ENCODE measurements at regions not wholly inside any gene's neighbourhood (a gene's known extent, or its start where the extent isn't known, plus 50 kb on each side); places are given as distances from the start of the nearest gene placed in this dataset.

GRCh38 chr2:239608723-239609122 lies 207.9 kb upstream of the HDAC4 start:
- DNase-seq, result no peak

DNA sequence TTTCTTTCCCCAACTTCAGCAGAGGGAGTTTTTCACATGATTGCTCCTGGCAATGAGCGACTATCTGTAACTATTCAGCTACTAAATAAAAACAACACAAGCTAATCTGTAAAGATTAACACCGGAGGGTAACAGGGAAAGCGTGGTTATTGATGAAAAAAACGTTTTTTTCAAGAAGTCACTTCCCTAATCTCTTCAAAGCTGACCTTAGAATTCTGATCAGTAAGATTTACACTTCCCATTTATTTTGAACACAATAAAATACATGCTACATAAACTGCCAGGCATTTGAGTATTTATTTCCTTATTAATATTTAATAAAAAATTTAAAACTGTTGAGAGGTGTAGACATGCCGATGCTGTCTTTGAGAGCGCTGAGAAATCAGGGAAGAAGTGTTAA lies 207.4 kb upstream of the HDAC4 start:
- no peak for DNase-seq

DNA sequence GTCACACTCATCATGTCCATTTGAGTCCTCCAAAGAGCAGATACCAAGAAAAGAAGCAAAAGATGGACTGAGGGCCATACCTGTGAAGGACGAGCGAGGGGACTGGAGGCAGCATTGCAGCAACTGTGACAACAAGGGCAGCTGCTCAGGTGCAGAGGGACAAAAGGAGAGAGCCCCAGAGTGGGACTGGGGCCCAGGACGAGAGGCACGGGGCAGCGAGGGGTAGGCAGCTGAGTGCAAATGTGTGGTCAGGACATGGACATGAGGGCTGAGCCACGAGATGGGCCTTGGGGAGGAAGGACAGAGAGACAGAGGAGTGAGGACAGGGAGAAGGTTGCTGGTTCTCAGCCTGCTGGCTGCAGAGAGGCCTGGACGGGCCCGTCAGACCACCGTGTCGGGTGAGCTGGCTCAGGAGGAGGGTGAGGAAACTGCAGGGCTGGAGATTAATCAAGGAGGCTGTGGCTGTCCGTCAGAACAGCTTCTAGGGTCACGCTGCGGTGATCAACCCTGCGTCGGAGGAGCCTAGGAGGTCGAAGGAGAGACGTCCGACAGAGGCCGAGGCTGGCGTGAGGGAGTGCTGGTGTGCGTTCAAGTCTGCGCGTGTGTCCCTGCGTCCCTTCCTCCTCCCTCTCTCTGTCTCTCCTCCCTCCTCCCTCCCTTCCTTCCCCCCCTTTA lies 206.8 kb upstream of the HDAC4 start:
- no peak for DNase-seq

GRCh38 chr2:239606741-239607516 lies 206.1 kb upstream of the HDAC4 start:
- DNase-seq, result no peak

- no peak for DNase-seq
These were observed 205.2 kb upstream of the HDAC4 start for GRCh38 chr2:239605976-239606375.

- DNase-seq, result no peak
These were observed 204.6 kb upstream of the HDAC4 start for GRCh38 chr2:239605409-239605808.

GRCh38 chr2:239604861-239605260 lies 204.0 kb upstream of the HDAC4 start:
- no peak for DNase-seq

DNA sequence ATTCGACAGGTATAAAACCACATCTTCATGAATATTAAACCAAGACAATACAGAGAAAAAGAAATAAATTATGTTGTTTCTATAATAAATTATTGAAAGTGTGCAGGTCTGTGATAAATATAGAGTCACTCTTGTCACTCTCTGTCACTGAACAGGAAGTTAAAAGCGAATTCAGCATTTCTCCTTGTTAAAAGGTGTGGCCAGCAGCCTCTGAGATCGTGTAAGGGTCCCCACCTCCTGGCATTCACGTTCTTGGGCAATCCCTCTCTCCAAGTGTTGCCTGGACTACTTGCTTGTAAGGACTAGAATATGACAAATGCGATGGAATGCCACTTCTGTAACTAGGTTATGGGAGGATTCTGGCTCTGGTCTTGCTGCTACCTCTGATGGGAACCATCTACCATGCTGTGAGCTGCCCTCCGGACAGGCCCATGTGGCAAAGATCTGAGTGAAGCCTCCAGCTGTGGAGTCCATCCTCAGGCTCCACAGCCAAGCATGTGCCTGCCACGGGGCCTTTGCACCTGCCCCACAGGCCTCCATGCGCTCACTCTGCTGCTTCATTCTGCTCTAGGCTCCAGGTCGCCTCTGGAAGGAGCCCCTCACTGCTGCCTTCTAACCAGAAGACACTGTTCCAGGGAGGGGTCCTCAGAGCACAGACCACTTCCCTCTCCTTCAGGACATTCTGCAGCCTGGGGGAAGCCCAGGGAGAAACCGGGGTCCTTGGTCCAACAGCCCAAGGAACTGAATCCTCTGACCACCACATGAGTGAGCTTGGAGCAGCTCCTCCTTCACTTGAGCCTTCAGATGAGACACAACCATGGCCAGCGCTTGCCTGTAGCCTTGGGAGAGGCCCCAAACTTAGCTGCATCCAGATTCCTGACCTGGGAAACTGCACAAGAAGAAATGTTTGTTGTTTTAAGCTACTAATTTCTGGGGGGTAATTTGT lies 202.9 kb upstream of the HDAC4 start:
- DNase-seq, result no peak

DNA sequence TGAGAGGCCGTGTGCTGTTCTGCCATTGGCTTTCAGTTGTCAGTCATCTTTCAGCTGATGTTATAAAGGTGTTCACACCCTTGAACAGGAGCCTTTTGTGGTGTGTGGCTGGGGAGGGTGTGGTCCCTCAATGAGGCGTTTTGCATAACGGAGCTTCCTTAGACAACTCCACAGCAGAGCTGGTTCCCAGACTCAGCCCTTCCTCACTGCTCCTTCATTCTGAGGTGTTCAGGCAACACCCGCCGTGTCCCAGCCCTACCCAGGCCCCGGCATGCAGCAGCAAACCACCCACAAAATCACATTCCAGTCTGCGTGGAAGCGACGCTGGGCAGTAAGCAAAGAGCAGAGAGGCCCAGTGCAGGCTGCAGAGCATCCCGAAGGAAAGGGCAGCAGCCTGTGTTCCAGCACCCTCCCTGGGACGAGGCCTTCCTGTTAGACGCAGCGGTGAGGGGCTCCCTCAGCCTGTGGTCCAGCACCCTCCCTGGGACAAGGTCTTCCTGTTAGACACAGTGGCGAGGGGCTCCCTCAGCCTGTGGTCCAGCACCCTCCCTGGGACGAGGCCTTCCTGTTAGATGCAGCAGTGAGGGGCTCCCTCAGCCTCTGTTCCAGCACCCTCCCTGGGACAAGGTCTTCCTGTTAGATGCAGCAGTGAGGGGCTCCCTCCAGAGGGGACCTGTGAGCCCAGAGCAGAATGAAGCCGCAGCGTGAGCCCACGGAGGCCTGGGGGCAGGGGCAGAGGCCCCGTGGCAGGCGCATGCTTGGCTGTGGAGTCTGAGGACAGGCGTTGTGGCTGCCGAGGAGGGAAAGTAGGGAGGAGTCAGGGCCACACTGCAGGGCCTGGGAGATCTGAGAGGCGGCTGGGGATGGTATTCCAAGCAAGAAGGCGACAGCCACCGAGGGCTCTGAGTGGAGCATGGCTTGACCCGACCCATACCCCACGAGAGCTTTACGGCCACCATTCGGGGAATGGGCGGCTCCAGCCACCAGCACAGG lies 201.8 kb upstream of the HDAC4 start:
- no peak for DNase-seq

DNA sequence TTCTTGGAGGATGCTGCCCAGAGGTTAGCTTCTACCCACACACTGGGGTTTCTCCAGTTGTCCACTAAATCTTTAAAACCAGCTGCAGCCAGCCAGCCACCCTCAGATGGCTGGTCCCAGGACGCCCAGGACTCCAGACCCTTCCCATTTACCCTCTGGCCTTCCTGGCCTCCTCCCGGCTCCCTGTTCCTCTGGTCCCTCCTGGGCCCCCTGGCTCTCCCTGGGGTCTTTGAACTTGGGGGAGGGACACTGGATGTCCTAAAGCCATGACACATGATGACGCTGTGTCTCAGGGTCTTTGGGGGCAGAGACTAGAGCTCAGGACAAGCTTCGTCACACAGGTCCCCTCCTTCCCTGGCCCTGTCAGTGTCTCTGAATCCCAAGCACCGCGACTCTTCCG lies 201.1 kb upstream of the HDAC4 start:
- DNase-seq, result no peak

- DNase-seq, result no peak
These were observed 200.5 kb upstream of the HDAC4 start for GRCh38 chr2:239601201-239601851.

DNA sequence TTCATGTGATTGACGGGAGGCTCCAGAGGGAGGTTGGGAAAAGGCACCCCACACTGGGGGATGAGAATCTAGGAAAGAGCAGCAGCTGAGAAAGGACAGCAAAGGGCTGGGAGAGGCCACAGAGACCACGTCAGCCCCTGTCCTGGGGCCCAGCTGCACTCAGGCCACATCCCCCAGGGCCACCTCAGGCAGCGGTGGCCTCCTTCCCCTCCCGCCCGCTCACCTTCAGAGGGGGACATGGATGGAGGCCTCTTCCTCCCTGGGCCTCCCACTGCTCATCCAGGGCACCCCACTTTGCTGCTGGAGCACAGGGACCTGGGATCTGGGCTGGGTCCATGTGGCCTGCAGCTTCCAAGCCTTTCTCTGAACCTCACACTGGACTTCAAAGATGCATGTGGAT lies 199.8 kb upstream of the HDAC4 start:
- no peak for DNase-seq

- DNase-seq, result no peak
These were observed 199.3 kb upstream of the HDAC4 start for GRCh38 chr2:239600001-239600593.

DNA sequence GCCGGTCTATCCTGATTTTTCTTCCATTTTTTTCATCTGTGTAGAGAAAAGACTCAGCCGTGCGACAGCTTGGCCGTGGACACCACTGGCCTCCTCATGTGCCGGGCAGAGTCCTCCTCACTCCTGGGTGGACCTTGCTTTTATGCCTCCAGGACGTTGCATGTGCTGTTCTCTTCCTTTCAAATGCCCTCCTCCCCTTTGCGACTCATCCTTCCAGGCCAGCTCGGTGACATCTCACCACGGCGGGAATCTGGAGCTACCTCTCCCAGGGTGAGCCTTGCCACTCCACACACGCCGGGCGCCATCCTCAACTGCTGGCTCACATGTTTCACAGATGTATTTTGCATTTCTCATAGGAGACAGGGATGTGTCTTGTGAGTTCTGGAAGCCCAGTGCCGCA lies 198.5 kb upstream of the HDAC4 start:
- DNase-seq, result no peak

- DNase-seq, result no peak
These were observed 197.9 kb upstream of the HDAC4 start for GRCh38 chr2:239598732-239599090.

DNA sequence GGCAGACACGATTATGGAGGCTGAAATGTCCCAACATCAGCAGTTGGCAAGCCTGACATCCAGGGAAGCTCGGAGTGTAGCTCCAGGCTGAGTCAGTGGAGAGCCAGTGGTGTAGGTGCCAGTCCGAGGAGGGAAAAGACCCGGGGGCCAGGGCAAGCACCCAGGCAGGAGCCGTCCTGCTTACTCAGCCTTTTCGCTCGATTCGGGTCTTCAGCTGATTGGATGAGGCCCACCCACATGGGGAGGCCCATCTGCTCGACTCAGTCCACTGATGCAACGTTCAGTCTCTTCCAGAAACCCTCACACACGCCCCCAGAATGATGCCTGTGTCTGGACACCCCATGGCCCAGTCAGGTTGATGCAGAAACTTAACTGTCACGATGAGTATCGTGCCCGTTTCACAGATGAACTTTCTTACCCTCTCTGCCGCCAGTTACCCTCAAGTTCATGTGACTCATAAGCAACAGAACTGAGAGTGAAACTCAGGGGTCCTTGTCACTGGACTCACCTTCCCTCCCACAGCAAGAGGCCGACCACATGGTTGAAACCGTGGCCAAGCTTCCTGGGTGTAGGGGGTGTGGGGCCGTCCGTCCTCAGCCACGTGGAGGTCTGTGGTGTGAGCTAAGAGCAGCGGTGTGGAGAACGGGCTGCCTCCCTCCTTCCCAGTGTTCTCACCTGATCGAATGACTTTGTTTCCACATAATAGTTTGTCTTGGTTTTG lies 197.4 kb upstream of the HDAC4 start:
- DNase-seq, result no peak

GRCh38 chr2:239597216-239597615 lies 196.4 kb upstream of the HDAC4 start:
- DNase-seq, result no peak

GRCh38 chr2:239596792-239597191 lies 196.0 kb upstream of the HDAC4 start:
- no peak for DNase-seq

GRCh38 chr2:239596253-239596652 lies 195.4 kb upstream of the HDAC4 start:
- DNase-seq, result no peak

- no peak for DNase-seq
These were observed 194.9 kb upstream of the HDAC4 start for GRCh38 chr2:239595726-239596125.
